Fibroblast of lung (primary cell): ENCODE measurements at regions not wholly inside any gene's neighbourhood (a gene's known extent, or its start where the extent isn't known, plus 50 kb on each side); places are given as distances from the start of the nearest gene placed in this dataset.

ENCODE experiments used
- DNase-seq, 2 donors: peaks; one replicate each; pipeline versions ENCODE4 v3.0.0 to v3.0.0-alpha.2; 2010; ENCODE audit warnings: low read depth in 2 of 2
- H2AFZ ChIP-seq: 2 replicates; pipeline ENCODE4 v1.5.1; 2012; ENCODE audit warnings: low read length, control low read depth, inconsistent platforms
- H3K27ac ChIP-seq: 2 replicates; pipeline ENCODE4 v1.5.1; 2011; ENCODE audit warnings: low read length, control low read depth; ENCODE audit not compliant: insufficient read depth
- H3K27me3 ChIP-seq: 2 replicates; pipeline ENCODE4 v1.5.1; 2011; ENCODE audit warnings: mild to moderate bottlenecking, low read length; ENCODE audit not compliant: control insufficient read depth, insufficient read depth
- H3K36me3 ChIP-seq: 2 replicates; pipeline ENCODE4 v1.5.1; 2011; ENCODE audit warnings: low read length; ENCODE audit not compliant: control insufficient read depth, insufficient read depth
- H3K4me1 ChIP-seq: 2 replicates; pipeline ENCODE4 v1.5.1; 2011; ENCODE audit warnings: low read length; ENCODE audit not compliant: control insufficient read depth, insufficient read depth; ENCODE audit errors: extremely low read depth
- H3K4me2 ChIP-seq: 2 replicates; pipeline ENCODE4 v1.5.1; 2011; ENCODE audit warnings: low read length, control low read depth; ENCODE audit not compliant: insufficient read depth; ENCODE audit errors: extremely low read depth
- H3K4me3 ChIP-seq, 4 experiments: fragments of 200-600 bp in 1 of 4; sonication (generic) in 1 of 4; replicated peaks in 1 of 4; 2 replicates each; pipeline ENCODE4 v1.5.1; 2011 to 2016; ENCODE audit warnings: low read length in 4 of 4, low read depth in 3 of 4, mild to moderate bottlenecking in 3 of 4, control low read depth in 2 of 4, inconsistent platforms in 1 of 4, mixed read lengths in 1 of 4; ENCODE audit not compliant: insufficient read depth in 1 of 4; ENCODE audit errors: control extremely low read depth in 1 of 4
- H3K79me2 ChIP-seq: 2 replicates; pipeline ENCODE4 v1.5.1; 2012; ENCODE audit warnings: mild to moderate bottlenecking, low read length, inconsistent platforms; ENCODE audit not compliant: control insufficient read depth, insufficient read depth
- H3K9ac ChIP-seq: 2 replicates; pipeline ENCODE4 v1.5.1; 2011; ENCODE audit warnings: mild to moderate bottlenecking, low read length, control low read depth; ENCODE audit not compliant: insufficient read depth
- H3K9me3 ChIP-seq: 2 replicates; pipeline ENCODE4 v1.5.1; 2012; ENCODE audit warnings: low read depth, low read length; ENCODE audit not compliant: control insufficient read depth, insufficient read depth
- H4K20me1 ChIP-seq: 2 replicates; pipeline ENCODE4 v1.5.1; 2011; ENCODE audit warnings: low read length; ENCODE audit not compliant: control insufficient read depth, insufficient read depth; ENCODE audit errors: extremely low read depth
- CTCF ChIP-seq, 2 donors: IDR thresholded peaks in 1 of 2; conservative IDR thresholded peaks in 1 of 2; 1 replicate in 1 of 2; 2 replicates in 1 of 2; pipeline ENCODE4 v1.5.1; 2011 to 2012; ENCODE audit warnings: low read length in 2 of 2, control low read depth in 1 of 2, inconsistent platforms in 1 of 2, low read depth in 1 of 2, mild to moderate bottlenecking in 1 of 2
- EZH2 ChIP-seq: IDR thresholded peaks from 2 replicates; pipeline ENCODE4 v1.5.1; 2012; ENCODE audit warnings: low read length, control low read depth, mild to moderate bottlenecking; ENCODE audit errors: missing control alignments

GRCh38 chr18:61612517-61612916 lies 279.3 kb downstream of the CDH20 start:
- no peaks in the 10 kb centered on the region for H3K27me3 ChIP-seq
- H3K36me3 ChIP-seq = no peaks in the 10 kb centered on the region
- no peak overlapping the region for H3K27ac ChIP-seq
- peaks cover 8% of the 10 kb centered on the region for H3K4me1 ChIP-seq
- no peak overlapping the region for H3K4me2 ChIP-seq
- no peaks in the 10 kb centered on the region for H3K9me3 ChIP-seq
- DNase-seq = no peak
- no peak overlapping the region for H2AFZ ChIP-seq
- H3K79me2 ChIP-seq = no peaks in the 10 kb centered on the region
- no peak overlapping the region for H3K4me3 ChIP-seq
- H3K9ac ChIP-seq = no peak overlapping the region
- H4K20me1 ChIP-seq = no peaks in the 10 kb centered on the region
- TF ChIP-seq CTCF (conservative IDR thresholded peaks at IDR 0.05 in 1 of 2, IDR thresholded peaks at IDR 0.05 in 1 of 2; ENCODE audit: low read depth in 1 of 2, low read length in 2 of 2) (peak in 1 of 2 donors; percentile 7), EZH2 (no peak)

DNA sequence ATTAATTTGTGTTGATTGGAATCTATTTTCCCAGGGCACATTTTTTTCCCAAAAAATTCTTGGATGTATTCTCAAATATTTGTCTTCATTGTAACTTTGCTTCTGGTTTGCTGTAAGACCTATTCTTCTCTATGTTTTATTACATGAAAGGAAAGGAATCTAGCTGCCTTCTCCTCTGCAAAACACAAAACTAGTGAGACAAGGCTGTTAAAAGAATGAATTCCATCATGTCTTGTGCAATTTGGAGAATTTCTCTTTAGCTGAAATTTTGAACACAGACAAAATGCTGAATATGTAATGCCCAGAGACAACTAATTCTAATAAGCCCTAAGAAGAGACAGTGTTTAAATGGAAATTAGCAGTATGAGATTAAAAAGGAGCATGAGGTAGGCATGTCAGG lies 275.9 kb downstream of the CDH20 start:
- Histone ChIP-seq H3K9ac (no peak overlapping the region), H3K9me3 (no peaks in the 10 kb centered on the region), H3K27me3 (no peaks in the 10 kb centered on the region), H3K79me2 (peaks cover 10% of the 10 kb centered on the region), H3K4me2 (no peak overlapping the region), H3K27ac (no peak overlapping the region), H3K4me3 (no peak overlapping the region), H3K36me3 (no peaks in the 10 kb centered on the region), H2AFZ (no peak overlapping the region), H3K4me1 (peaks cover 8% of the 10 kb centered on the region), H4K20me1 (no peaks in the 10 kb centered on the region)
- TF ChIP-seq CTCF (conservative IDR thresholded peaks at IDR 0.05 in 1 of 2, IDR thresholded peaks at IDR 0.05 in 1 of 2; ENCODE audit: low read depth in 1 of 2, low read length in 2 of 2) (no peak), EZH2 (no peak)
- DNase-seq = no peak

GRCh38 chr18:61608316-61608715 lies 275.1 kb downstream of the CDH20 start:
- Histone ChIP-seq H3K27ac (no peak overlapping the region), H3K9ac (no peak overlapping the region), H3K4me1 (peaks cover 8% of the 10 kb centered on the region), H2AFZ (no peak overlapping the region), H3K27me3 (no peaks in the 10 kb centered on the region), H3K4me3 (no peak overlapping the region), H3K79me2 (peaks cover 13% of the 10 kb centered on the region), H3K36me3 (no peaks in the 10 kb centered on the region), H3K9me3 (no peaks in the 10 kb centered on the region), H3K4me2 (no peak overlapping the region), H4K20me1 (no peaks in the 10 kb centered on the region)
- TF ChIP-seq EZH2 = no peak
- TF ChIP-seq CTCF (conservative IDR thresholded peaks at IDR 0.05 in 1 of 2, IDR thresholded peaks at IDR 0.05 in 1 of 2; ENCODE audit: low read depth in 1 of 2, low read length in 2 of 2) = no peak
- DNase-seq = peak in 1 of 2 donors; percentile 19
